Activated T-cell treated with anti-CD3 and anti-CD28 coated beads, Interleukin-2, amount 50 U/mL, for 4 hours (primary cell): ENCODE measurements at regions not wholly inside any gene's neighbourhood (a gene's known extent, or its start where the extent isn't known, plus 50 kb on each side); places are given as distances from the start of the nearest gene placed in this dataset.

Experiments used
- ATAC-seq, 2 donors: fragments of 200-7000 bp; cut with Tn5 transposase; one replicate each; pipeline ENCODE4 v1.10.0; 2021
- DNase-seq: peaks from one replicate; pipeline ENCODE4 v3.0.0-alpha.2; 2020
- H3K27me3 Mint-ChIP-seq: one replicate; pipeline ENCODE4 v1.8.0; 2021; ENCODE audit warnings: low read depth, mixed read lengths
- H3K36me3 Mint-ChIP-seq: one replicate; pipeline ENCODE4 v1.8.0; 2022; ENCODE audit warnings: mixed read lengths; ENCODE audit not compliant: insufficient read depth
- H3K4me1 Mint-ChIP-seq: one replicate; pipeline ENCODE4 v1.8.0; 2021; ENCODE audit warnings: low read depth, mixed read lengths
- H3K4me3 Mint-ChIP-seq: one replicate; pipeline ENCODE4 v1.8.0; 2021; ENCODE audit warnings: mild to moderate bottlenecking, moderate library complexity, mixed read lengths
- H3K9me3 Mint-ChIP-seq: one replicate; pipeline ENCODE4 v1.8.0; 2021; ENCODE audit warnings: mixed read lengths

DNA sequence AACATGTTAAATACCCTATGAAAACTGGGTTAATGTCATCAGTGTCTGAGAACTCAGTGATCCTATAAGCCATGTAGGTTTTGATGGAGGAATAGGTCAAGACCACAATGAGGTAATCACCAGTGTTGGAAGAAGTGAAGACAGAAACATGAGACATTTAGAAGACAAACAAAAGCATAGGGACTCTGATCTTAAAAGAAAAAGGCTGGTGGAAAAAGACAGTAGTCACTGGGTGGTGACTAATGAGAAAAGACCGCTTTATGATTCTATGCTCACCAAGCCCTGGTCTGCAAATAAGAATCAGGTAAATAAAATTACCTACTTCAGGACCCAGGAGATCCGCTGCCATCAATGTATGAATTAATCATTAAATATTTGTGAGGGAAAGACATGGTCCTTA lies 271.9 kb downstream of the GPD2 start:
- no peaks in the 10 kb centered on the region for H3K36me3 Mint-ChIP-seq
- H3K4me3 Mint-ChIP-seq: no peak overlapping the region
- H3K4me1 Mint-ChIP-seq: no peaks in the 10 kb centered on the region
- no peak for DNase-seq
- no peak for ATAC-seq
- no peaks in the 10 kb centered on the region for H3K9me3 Mint-ChIP-seq
- no peaks in the 10 kb centered on the region for H3K27me3 Mint-ChIP-seq

- H3K9me3 Mint-ChIP-seq: no peaks in the 10 kb centered on the region
- H3K4me3 Mint-ChIP-seq: no peak overlapping the region
- ATAC-seq: no peak
- H3K36me3 Mint-ChIP-seq: no peaks in the 10 kb centered on the region
- peaks cover 2% of the 10 kb centered on the region for H3K27me3 Mint-ChIP-seq
- H3K4me1 Mint-ChIP-seq: no peaks in the 10 kb centered on the region
- no peak for DNase-seq
Measured at GRCh38 chr2:156709091-156709490, 272.9 kb downstream of the GPD2 start.

GRCh38 chr2:156719036-156719435 lies 282.9 kb downstream of the GPD2 start:
- Mint-ChIP-seq H3K27me3 (peaks cover 16% of the 10 kb centered on the region), H3K9me3 (no peaks in the 10 kb centered on the region), H3K4me3 (no peak overlapping the region), H3K36me3 (no peaks in the 10 kb centered on the region), H3K4me1 (no peaks in the 10 kb centered on the region)
- no peak for DNase-seq
- ATAC-seq: no peak

- Mint-ChIP-seq H3K9me3 (no peaks in the 10 kb centered on the region), H3K4me3 (no peak overlapping the region), H3K27me3 (peaks cover 12% of the 10 kb centered on the region), H3K36me3 (no peaks in the 10 kb centered on the region), H3K4me1 (no peaks in the 10 kb centered on the region)
- DNase-seq (no peak), ATAC-seq (no peak)
Measured at GRCh38 chr2:156727867-156728266, 291.7 kb downstream of the GPD2 start.

- Mint-ChIP-seq H3K9me3 (no peaks in the 10 kb centered on the region), H3K36me3 (no peaks in the 10 kb centered on the region), H3K4me1 (no peaks in the 10 kb centered on the region), H3K4me3 (no peak overlapping the region), H3K27me3 (peaks cover 11% of the 10 kb centered on the region)
- ATAC-seq (no peak), DNase-seq (no peak)
Measured at GRCh38 chr2:156728328-156728727, 292.1 kb downstream of the GPD2 start.

GRCh38 chr2:156731506-156731905 lies 295.3 kb downstream of the GPD2 start:
- Mint-ChIP-seq H3K4me1 (no peaks in the 10 kb centered on the region), H3K9me3 (no peaks in the 10 kb centered on the region), H3K27me3 (no peaks in the 10 kb centered on the region), H3K36me3 (no peaks in the 10 kb centered on the region), H3K4me3 (no peak overlapping the region)
- no peak for DNase-seq
- no peak for ATAC-seq

GRCh38 chr2:156736950-156737349 lies 300.8 kb downstream of the GPD2 start:
- Mint-ChIP-seq H3K9me3 (no peaks in the 10 kb centered on the region), H3K36me3 (no peaks in the 10 kb centered on the region), H3K4me1 (no peaks in the 10 kb centered on the region), H3K27me3 (peaks cover 7% of the 10 kb centered on the region), H3K4me3 (no peak overlapping the region)
- ATAC-seq: no peak
- DNase-seq: no peak

DNA sequence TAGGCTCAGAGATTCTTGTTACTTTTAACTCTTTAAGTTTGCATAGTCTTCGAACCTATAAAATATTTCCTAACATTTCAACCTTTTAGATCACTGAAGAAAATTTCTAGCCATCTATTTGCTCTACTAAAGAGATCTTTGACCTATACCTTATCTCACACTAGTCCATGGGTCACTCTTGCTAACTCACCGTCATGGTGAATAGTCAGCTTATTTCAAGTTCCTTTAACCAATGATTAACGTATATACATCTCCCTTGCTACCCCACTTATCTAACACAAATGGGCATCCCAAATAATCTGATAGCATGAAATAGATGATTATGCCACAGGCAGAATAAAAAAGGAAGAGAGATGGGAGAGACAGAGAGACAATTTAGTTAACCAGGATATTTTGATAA lies 303.1 kb downstream of the GPD2 start:
- DNase-seq: no peak
- peaks cover 7% of the 10 kb centered on the region for H3K27me3 Mint-ChIP-seq
- no peaks in the 10 kb centered on the region for H3K4me1 Mint-ChIP-seq
- H3K4me3 Mint-ChIP-seq: no peak overlapping the region
- H3K9me3 Mint-ChIP-seq: no peaks in the 10 kb centered on the region
- H3K36me3 Mint-ChIP-seq: no peaks in the 10 kb centered on the region
- no peak for ATAC-seq

DNA sequence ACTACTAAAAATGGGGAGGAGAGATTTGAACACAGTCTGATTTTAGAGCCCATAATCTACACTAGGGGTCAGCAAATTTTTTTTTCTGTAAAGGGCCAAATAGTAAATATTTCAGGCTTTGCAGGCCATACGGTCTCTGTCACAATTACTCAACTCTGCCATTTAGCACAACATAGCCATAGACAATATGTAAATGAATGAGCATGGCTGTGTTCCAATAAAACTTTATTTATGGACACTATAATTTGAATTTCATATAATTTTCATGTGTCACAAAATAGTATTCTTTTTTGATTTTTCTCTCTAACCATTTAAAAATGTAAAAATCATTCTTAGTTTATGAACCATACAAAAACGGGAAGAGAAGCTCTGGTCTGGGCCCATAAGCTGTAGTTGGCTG lies 309.4 kb downstream of the GPD2 start:
- ATAC-seq: no peak
- Mint-ChIP-seq H3K4me1 (no peaks in the 10 kb centered on the region), H3K27me3 (no peaks in the 10 kb centered on the region), H3K9me3 (no peaks in the 10 kb centered on the region), H3K4me3 (no peak overlapping the region), H3K36me3 (no peaks in the 10 kb centered on the region)
- no peak for DNase-seq

GRCh38 chr2:156748221-156748620 lies 312.0 kb downstream of the GPD2 start:
- Mint-ChIP-seq H3K36me3 (no peaks in the 10 kb centered on the region), H3K4me1 (no peaks in the 10 kb centered on the region), H3K4me3 (no peak overlapping the region), H3K27me3 (no peaks in the 10 kb centered on the region), H3K9me3 (no peaks in the 10 kb centered on the region)
- no peak for ATAC-seq
- DNase-seq: no peak

- ATAC-seq (no peak), DNase-seq (no peak)
- Mint-ChIP-seq H3K36me3 (no peaks in the 10 kb centered on the region), H3K27me3 (no peaks in the 10 kb centered on the region), H3K4me3 (no peak overlapping the region), H3K9me3 (no peaks in the 10 kb centered on the region), H3K4me1 (no peaks in the 10 kb centered on the region)
Measured at GRCh38 chr2:156752042-156752441, 315.9 kb downstream of the GPD2 start.

GRCh38 chr2:156753766-156754165 lies 317.6 kb downstream of the GPD2 start:
- DNase-seq (no peak), ATAC-seq (no peak)
- Mint-ChIP-seq H3K9me3 (no peaks in the 10 kb centered on the region), H3K27me3 (no peaks in the 10 kb centered on the region), H3K4me1 (no peaks in the 10 kb centered on the region), H3K36me3 (no peaks in the 10 kb centered on the region), H3K4me3 (no peak overlapping the region)

DNA sequence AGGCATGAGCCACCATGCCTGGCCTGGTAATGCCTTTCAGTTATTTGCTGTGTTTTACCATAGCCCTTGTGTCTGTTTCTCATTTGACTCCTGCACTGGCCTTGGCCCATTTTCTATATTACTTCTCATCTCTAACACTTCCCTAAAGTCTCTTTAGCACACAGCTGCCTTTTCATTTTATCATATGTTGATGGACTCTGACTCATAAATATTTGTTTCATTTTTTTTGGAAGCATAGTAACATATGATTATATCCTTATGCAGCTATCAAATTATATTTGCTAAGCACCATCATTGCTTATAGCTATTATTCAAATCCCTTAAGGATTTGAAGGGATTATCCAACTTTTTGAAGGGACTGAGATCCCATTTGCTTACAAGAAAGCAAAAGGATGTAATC lies 320.3 kb downstream of the GPD2 start:
- Mint-ChIP-seq H3K27me3 (peaks cover 3% of the 10 kb centered on the region), H3K36me3 (no peaks in the 10 kb centered on the region), H3K4me3 (no peak overlapping the region), H3K4me1 (no peaks in the 10 kb centered on the region), H3K9me3 (peaks cover 3% of the 10 kb centered on the region)
- DNase-seq (no peak), ATAC-seq (no peak)

DNA sequence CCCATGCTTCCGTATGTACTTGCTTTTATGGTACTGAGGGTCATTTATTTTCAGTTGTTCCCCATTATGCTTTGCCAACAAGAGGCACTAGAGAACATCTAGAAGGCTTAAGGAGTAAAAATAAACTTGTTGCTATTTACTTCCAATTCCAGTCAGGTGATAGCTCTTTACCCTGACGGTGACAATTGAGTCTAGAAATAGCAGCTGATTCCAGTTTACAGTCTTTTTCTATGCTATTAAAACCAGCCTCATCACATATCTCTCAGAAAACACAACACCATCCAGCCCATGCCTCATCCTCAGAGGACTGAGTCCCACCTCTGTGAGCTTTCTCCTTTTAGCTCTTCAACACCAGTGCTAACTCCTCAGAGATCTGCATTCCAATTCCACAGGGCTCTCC lies 327.0 kb downstream of the GPD2 start:
- ATAC-seq (no peak), DNase-seq (no peak)
- H3K36me3 Mint-ChIP-seq: no peaks in the 10 kb centered on the region
- no peaks in the 10 kb centered on the region for H3K4me1 Mint-ChIP-seq
- peaks cover 8% of the 10 kb centered on the region for H3K9me3 Mint-ChIP-seq
- no peak overlapping the region for H3K4me3 Mint-ChIP-seq
- H3K27me3 Mint-ChIP-seq: peaks cover 3% of the 10 kb centered on the region

DNA sequence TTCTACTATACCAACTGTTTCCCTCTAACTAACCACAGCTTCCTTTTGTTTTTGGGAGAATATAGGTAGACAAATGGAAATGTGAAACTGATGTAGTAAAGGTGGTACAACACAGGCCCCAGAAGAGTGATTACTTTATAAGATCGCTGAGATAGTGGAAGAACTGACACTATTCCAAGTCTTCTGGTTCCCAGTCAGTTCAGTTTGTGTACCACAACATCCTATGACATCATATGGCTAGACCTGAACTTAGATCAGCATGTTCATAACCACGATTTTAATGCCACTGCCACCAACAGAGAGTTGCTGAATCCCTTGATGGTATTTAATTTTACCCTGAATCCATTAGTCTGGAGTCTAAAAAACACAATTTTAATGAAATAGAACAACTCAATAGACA lies 328.9 kb downstream of the GPD2 start:
- ATAC-seq (no peak), DNase-seq (no peak)
- Mint-ChIP-seq H3K4me1 (no peaks in the 10 kb centered on the region), H3K27me3 (no peaks in the 10 kb centered on the region), H3K36me3 (no peaks in the 10 kb centered on the region), H3K9me3 (peaks cover 21% of the 10 kb centered on the region), H3K4me3 (no peak overlapping the region)

GRCh38 chr2:156765450-156765849 lies 329.3 kb downstream of the GPD2 start:
- Mint-ChIP-seq H3K4me1 (no peaks in the 10 kb centered on the region), H3K36me3 (no peaks in the 10 kb centered on the region), H3K27me3 (no peaks in the 10 kb centered on the region), H3K9me3 (peaks cover 22% of the 10 kb centered on the region), H3K4me3 (no peak overlapping the region)
- DNase-seq (no peak), ATAC-seq (no peak)
